Neural progenitor cell (in vitro differentiated cells): ENCODE measurements at regions not wholly inside any gene's neighbourhood (a gene's known extent, or its start where the extent isn't known, plus 50 kb on each side); places are given as distances from the start of the nearest gene placed in this dataset.

ENCODE experiments used
- EZH2 ChIP-seq: fragments of 200-600 bp; sonication (generic); IDR thresholded peaks from 2 replicates; pipeline ENCODE4 v1.6.1; 2017; ENCODE audit warnings: antibody characterized with exemption, mild to moderate bottlenecking, moderate library complexity
- EZH2phosphoT487 ChIP-seq: fragments of 200-600 bp; sonication (generic); IDR thresholded peaks from 2 replicates; pipeline ENCODE4 v1.6.1; 2017; ENCODE audit warnings: antibody characterized with exemption
- TF ChIP-seq, protein P1 (sequence below): fragments of 200-600 bp; sonication (generic); IDR thresholded peaks from 2 replicates; pipeline ENCODE4 v1.5.1; 2017; ENCODE audit warnings: antibody characterized with exemption, mild to moderate bottlenecking

DNA sequence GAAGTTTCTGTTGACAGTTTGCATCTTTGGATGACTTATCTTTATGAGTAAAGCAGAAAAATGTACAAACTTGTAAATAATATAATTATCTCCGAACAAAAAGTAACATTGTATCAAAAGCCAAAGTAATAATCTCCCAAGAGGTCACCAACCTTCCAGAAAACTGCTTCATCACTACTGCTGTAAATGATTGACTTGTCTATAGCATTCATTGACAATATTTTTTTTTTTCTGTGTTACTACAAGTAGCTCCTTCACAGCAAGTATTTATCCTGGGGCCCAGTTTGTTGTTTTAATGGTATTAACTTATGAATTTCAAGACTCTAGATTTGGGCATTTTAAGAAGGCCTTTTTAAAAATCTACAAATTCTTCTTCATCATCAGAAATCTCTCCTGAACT, 242.4 kb downstream of the KLF12 start:
- TF ChIP-seq, protein P1, sequence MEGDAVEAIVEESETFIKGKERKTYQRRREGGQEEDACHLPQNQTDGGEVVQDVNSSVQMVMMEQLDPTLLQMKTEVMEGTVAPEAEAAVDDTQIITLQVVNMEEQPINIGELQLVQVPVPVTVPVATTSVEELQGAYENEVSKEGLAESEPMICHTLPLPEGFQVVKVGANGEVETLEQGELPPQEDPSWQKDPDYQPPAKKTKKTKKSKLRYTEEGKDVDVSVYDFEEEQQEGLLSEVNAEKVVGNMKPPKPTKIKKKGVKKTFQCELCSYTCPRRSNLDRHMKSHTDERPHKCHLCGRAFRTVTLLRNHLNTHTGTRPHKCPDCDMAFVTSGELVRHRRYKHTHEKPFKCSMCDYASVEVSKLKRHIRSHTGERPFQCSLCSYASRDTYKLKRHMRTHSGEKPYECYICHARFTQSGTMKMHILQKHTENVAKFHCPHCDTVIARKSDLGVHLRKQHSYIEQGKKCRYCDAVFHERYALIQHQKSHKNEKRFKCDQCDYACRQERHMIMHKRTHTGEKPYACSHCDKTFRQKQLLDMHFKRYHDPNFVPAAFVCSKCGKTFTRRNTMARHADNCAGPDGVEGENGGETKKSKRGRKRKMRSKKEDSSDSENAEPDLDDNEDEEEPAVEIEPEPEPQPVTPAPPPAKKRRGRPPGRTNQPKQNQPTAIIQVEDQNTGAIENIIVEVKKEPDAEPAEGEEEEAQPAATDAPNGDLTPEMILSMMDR: no peak
- TF ChIP-seq EZH2: no peak
- no peak for TF ChIP-seq EZH2phosphoT487
